NB4 (cell line): ENCODE measurements at regions not wholly inside any gene's neighbourhood (a gene's known extent, or its start where the extent isn't known, plus 50 kb on each side); places are given as distances from the start of the nearest gene placed in this dataset.
A peak's percentile ranks its signal among the peaks of the same experiment; 100 is the strongest.

ENCODE experiments used
- DNase-seq: peaks from one replicate; pipeline ENCODE4 v3.0.0; 2010; ENCODE audit warnings: low read depth
- H3K4me3 ChIP-seq: one replicate; pipeline ENCODE4 v1.5.1; 2011; ENCODE audit warnings: mild to moderate bottlenecking, low read depth, low read length, moderate library complexity
- MYC ChIP-seq: IDR thresholded peaks from 2 replicates; pipeline ENCODE4 v1.6.1; 2011; ENCODE audit warnings: low read depth, low read length
- POLR2A ChIP-seq: IDR thresholded peaks from 2 replicates; pipeline ENCODE4 v1.6.1; 2011; ENCODE audit warnings: mild to moderate bottlenecking; ENCODE audit not compliant: insufficient read length; ENCODE audit errors: extremely low read depth
- TF ChIP-seq, protein P1 (sequence below): IDR thresholded peaks from one replicate; pipeline ENCODE4 v1.5.1; 2012; ENCODE audit warnings: low read depth, low read length
- TF ChIP-seq, protein P2 (sequence below): IDR thresholded peaks from 2 replicates; pipeline ENCODE4 v1.6.1; 2011; ENCODE audit warnings: low read depth, low read length

DNA sequence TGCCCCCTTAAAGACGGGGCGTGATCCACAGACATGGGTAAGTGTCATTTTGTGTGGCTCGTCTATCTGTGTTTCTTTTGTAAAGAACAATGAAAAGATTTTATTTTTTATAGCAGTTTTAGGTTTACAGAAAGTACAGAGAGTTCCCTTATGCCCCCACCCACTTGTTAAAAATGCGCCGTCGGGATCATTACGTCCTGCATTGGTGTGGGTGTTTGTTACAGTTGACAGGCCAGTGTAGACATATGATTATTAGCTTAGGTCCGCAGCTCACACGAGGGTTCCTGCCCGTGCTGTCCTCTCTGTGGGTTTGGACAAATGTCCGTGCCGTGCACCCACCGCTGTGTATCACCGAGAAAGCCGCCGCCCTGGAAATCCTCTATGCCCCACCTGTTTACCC, 50.5 kb downstream of the RGS12 start:
- TF ChIP-seq, protein P1, sequence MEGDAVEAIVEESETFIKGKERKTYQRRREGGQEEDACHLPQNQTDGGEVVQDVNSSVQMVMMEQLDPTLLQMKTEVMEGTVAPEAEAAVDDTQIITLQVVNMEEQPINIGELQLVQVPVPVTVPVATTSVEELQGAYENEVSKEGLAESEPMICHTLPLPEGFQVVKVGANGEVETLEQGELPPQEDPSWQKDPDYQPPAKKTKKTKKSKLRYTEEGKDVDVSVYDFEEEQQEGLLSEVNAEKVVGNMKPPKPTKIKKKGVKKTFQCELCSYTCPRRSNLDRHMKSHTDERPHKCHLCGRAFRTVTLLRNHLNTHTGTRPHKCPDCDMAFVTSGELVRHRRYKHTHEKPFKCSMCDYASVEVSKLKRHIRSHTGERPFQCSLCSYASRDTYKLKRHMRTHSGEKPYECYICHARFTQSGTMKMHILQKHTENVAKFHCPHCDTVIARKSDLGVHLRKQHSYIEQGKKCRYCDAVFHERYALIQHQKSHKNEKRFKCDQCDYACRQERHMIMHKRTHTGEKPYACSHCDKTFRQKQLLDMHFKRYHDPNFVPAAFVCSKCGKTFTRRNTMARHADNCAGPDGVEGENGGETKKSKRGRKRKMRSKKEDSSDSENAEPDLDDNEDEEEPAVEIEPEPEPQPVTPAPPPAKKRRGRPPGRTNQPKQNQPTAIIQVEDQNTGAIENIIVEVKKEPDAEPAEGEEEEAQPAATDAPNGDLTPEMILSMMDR: no peak
- TF ChIP-seq, protein P2, sequence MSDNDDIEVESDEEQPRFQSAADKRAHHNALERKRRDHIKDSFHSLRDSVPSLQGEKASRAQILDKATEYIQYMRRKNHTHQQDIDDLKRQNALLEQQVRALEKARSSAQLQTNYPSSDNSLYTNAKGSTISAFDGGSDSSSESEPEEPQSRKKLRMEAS: no peak
- TF ChIP-seq POLR2A (no peak), MYC (no peak)
- no peak overlapping the region for H3K4me3 ChIP-seq

DNA sequence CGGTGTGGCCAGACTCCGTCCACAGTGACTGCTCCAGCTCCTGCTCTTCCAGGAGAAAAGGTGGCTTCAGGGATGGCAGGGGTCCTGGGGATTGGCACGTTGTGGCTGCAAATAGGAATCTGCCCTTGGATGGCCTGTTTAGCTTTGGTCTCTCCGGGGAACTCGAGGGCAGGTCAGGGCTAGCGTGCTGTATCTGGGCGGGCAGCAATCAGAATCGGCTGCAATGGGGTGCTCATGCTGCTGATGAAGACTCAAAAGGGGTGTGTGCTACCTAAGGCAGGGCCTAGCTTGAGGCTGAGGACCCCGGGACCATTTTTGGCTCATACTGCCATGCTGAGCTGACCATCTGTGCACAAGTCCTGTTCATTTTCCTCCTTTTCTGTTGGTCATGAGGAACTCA, 51.3 kb downstream of the RGS12 start:
- H3K4me3 ChIP-seq: no peak overlapping the region
- TF ChIP-seq MYC: no peak
- DNase-seq: no peak

More for the DNA sequence above, 50.5 kb downstream of the RGS12 start:
- no peak for DNase-seq

DNA sequence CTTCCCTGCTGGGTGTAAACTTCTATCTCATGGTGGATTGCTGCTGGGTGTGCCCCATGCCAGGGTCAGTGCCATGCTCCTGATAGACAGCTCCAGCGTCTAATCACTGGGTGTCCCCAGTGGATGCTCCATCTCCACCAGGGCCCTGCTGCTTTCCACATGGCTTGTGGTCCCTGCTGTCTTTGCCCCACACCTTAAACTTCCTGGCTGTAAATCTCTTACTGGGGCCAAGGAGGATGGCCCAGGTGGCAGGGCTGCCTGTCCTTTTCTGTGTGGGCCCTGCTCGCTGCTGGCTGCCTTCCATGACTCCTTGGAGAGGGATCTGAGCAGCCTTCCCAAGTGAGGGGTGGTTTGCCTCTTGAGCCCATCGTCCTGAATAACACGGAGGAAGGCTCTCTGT, 51.8 kb downstream of the RGS12 start:
- TF ChIP-seq, protein P2: no peak
- TF ChIP-seq POLR2A (no peak), MYC (no peak)
- TF ChIP-seq, protein P1: no peak
- no peak for DNase-seq
- no peak overlapping the region for H3K4me3 ChIP-seq

DNA sequence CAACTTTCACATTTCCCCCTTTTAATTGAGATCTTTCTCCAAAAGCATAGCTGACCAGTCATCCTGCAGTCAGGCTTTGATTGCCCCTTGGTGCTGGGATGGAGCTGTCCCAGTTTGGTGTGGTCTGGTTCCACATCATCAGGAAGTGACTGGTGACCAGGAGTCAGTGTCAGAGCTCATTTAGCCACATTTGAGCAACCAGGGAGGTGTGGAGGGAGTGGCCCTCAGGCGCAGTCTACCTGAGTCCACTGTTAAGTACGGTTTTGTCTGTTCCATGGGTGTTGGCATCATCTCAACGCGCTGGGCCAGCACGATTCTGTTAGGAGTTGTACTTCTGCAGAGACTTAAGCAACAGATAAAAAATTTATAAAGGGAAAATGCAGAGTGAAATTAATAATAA, 52.6 kb downstream of the RGS12 start:
- H3K4me3 ChIP-seq: no peak overlapping the region
- DNase-seq: no peak
- TF ChIP-seq, protein P1: no peak
- no peak for TF ChIP-seq POLR2A
- TF ChIP-seq MYC: no peak
- TF ChIP-seq, protein P2: no peak

DNA sequence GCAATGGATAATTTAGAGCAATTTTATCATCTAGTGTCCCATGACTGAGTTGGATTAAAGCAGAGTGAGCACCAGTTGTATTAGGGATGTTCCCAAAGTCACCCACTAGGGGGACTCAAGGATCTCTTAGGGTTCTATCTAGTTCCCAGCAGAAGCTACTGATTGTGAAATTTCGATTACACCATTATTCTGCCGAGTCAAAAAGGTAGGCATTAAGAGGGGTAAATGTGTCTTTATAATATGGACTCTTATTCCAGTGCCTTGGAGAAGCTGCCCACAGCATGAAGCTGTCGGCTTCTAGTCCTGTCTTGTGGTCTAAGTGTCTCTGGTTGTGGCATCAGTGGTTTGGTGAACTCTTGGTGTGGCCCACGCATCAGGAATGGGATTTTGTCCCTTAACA, 53.3 kb downstream of the RGS12 start:
- TF ChIP-seq, protein P2: peak; percentile 46; the same call in 1 of the 2 replicates
- peak; percentile 47 for TF ChIP-seq MYC
- TF ChIP-seq, protein P1: peak; percentile 92
- no peak for TF ChIP-seq POLR2A
- no peak overlapping the region for H3K4me3 ChIP-seq
- peak; percentile 90 for DNase-seq

DNA sequence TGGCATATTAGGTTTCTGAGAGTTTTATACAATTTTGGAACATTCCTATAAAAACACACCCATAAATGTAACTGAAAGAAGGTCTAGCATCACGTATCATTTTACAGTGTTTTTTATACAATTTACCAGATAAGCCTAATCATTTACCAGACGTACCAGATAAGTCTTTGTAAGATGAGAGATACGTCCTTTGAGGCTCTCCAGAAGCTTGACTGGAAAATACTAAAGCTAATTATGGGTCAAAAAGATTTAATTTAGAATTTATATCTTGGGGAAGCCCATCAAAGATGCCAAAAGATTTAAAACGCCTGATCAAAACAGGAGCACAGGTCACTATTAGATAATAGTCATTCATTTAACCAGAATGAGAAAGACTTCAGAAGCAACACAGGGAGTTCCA, 55.0 kb downstream of the RGS12 start:
- no peak for DNase-seq
- no peak for TF ChIP-seq MYC
- TF ChIP-seq POLR2A: no peak
- TF ChIP-seq, protein P1: no peak
- TF ChIP-seq, protein P2: no peak
- H3K4me3 ChIP-seq: no peak overlapping the region
